Smooth muscle cell (in vitro differentiated cells): ENCODE measurements at regions not wholly inside any gene's neighbourhood (a gene's known extent, or its start where the extent isn't known, plus 50 kb on each side); places are given as distances from the start of the nearest gene placed in this dataset.

ENCODE experiments used
- DNase-seq: peaks from one replicate; lab custom pipeline; 2025; ENCODE audit not compliant: unreplicated experiment; lab: John Stamatoyannopoulos, UW
- H2AFZ ChIP-seq: fragments of 200-600 bp; sonication (generic); 2 replicates; pipeline ENCODE4 v1.6.0; 2016; ENCODE audit warnings: antibody characterized with exemption, low read depth, mild to moderate bottlenecking
- H3F3A ChIP-seq: fragments of 200-600 bp; sonication (generic); 2 replicates; pipeline ENCODE4 v1.6.0; 2017; ENCODE audit warnings: antibody characterized with exemption, low read depth
- H3K27ac ChIP-seq: fragments of 200-600 bp; sonication (generic); 2 replicates; pipeline ENCODE4 v1.5.1; 2016; ENCODE audit warnings: low read depth, mild to moderate bottlenecking
- H3K27me3 ChIP-seq: fragments of 200-600 bp; sonication (generic); 2 replicates; pipeline ENCODE4 v1.6.1; 2016; ENCODE audit warnings: low read depth, mild to moderate bottlenecking
- H3K36me3 ChIP-seq: fragments of 200-600 bp; sonication (generic); 2 replicates; pipeline ENCODE4 v1.5.1; 2016; ENCODE audit warnings: low read depth
- H3K4me1 ChIP-seq: fragments of 200-600 bp; sonication (generic); 2 replicates; pipeline ENCODE4 v1.5.1; 2016; ENCODE audit warnings: low read depth
- H3K4me2 ChIP-seq: fragments of 200-600 bp; sonication (generic); 2 replicates; pipeline ENCODE4 v1.6.0; 2016; ENCODE audit warnings: mild to moderate bottlenecking
- H3K4me3 ChIP-seq: fragments of 200-600 bp; sonication (generic); 2 replicates; pipeline ENCODE4 v1.5.1; 2016; ENCODE audit warnings: mild to moderate bottlenecking
- H3K79me2 ChIP-seq: fragments of 200-600 bp; sonication (generic); 2 replicates; pipeline ENCODE4 v1.6.0; 2016; ENCODE audit warnings: low read depth, mild to moderate bottlenecking
- H3K9ac ChIP-seq: fragments of 200-600 bp; sonication (generic); 2 replicates; pipeline ENCODE4 v1.6.0; 2016; ENCODE audit warnings: low read depth
- H3K9me3 ChIP-seq: fragments of 200-600 bp; sonication (generic); replicated peaks from 2 replicates; pipeline ENCODE4 v1.5.1; 2016; ENCODE audit warnings: low read depth
- H4K20me1 ChIP-seq: fragments of 200-600 bp; sonication (generic); 2 replicates; pipeline ENCODE4 v1.6.0; 2016; ENCODE audit warnings: low read depth
- WGBS: methylation state at CpG from one replicate; pipeline ENCODE4 v1.1.7; 2016; ENCODE audit warnings: low lambda C conversion rate; 5-methylcytosine and 5-hydroxymethylcytosine counted together
- TF ChIP-seq, protein P1 (sequence below): fragments of 200-600 bp; sonication (generic); IDR thresholded peaks from 2 replicates; pipeline ENCODE4 v1.5.1; 2017; ENCODE audit warnings: borderline replicate concordance, mild to moderate bottlenecking, antibody characterized with exemption; ENCODE audit not compliant: insufficient read depth, poor library complexity, severe bottlenecking

DNA sequence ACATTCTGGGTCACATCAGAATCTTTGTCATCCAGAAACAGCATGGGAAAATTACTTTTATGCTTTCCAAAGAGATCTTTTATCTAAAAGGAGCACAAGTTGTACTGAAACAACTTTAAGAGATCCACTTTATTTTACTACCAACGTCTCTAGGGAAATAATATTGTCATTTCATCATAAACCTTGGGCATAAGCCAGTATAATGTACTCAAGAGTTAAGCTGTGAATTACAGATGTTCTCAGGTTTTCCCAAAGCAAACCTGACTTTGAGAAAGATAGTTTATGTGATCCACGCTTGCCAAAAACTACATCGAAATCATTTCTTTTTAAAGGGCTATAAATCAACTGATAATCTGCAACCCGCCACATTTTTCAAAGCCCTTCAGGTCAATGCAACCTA, 124.1 kb upstream of the CRBN start:
- Histone ChIP-seq H3K36me3 (no peaks in the 10 kb centered on the region), H3K4me1 (no peaks in the 10 kb centered on the region), H3K4me2 (peak overlapping the region; percentile 7), H3K4me3 (no peak overlapping the region), H3K9me3 (no peaks in the 10 kb centered on the region), H3K79me2 (no peaks in the 10 kb centered on the region), H2AFZ (no peak overlapping the region), H3K27ac (no peak overlapping the region), H3K9ac (no peak overlapping the region), H3F3A (peaks cover 9% of the 10 kb centered on the region), H4K20me1 (no peaks in the 10 kb centered on the region), H3K27me3 (no peaks in the 10 kb centered on the region)
- no peak for DNase-seq
- WGBS = 75% methylated on average over 4 of the region's 4 CpGs
- TF ChIP-seq, protein P1, sequence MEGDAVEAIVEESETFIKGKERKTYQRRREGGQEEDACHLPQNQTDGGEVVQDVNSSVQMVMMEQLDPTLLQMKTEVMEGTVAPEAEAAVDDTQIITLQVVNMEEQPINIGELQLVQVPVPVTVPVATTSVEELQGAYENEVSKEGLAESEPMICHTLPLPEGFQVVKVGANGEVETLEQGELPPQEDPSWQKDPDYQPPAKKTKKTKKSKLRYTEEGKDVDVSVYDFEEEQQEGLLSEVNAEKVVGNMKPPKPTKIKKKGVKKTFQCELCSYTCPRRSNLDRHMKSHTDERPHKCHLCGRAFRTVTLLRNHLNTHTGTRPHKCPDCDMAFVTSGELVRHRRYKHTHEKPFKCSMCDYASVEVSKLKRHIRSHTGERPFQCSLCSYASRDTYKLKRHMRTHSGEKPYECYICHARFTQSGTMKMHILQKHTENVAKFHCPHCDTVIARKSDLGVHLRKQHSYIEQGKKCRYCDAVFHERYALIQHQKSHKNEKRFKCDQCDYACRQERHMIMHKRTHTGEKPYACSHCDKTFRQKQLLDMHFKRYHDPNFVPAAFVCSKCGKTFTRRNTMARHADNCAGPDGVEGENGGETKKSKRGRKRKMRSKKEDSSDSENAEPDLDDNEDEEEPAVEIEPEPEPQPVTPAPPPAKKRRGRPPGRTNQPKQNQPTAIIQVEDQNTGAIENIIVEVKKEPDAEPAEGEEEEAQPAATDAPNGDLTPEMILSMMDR = no peak

GRCh38 chr3:3302964-3303363, 123.5 kb upstream of the CRBN start:
- 31% methylated on average over 3 of the region's 3 CpGs for WGBS
- no peaks in the 10 kb centered on the region for H4K20me1 ChIP-seq
- peak overlapping the region; percentile 7 for H3K4me2 ChIP-seq

DNA sequence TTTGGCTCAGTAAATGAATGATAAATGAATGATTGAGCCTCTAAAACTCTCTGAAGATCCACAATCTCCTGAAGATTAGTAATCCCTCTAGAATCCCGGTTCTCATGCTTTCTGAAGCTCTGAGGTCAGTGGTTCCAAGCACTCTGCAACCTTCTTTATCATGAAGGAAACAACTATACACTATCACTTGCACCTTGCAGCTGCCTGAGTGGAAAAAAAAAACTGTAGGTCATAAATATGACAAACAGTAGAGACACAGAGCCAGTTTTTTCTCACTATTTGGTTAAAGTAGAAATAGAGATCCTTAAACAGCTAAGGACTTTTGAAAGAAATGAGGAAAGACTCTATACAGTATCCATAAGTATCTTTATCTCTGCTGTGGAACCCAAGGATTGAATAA, 122.0 kb upstream of the CRBN start:
- no peaks in the 10 kb centered on the region for H3K4me1 ChIP-seq
- no peaks in the 10 kb centered on the region for H3K27me3 ChIP-seq
- peaks cover 9% of the 10 kb centered on the region for H3F3A ChIP-seq
- no peak overlapping the region for H3K4me3 ChIP-seq
- no peaks in the 10 kb centered on the region for H3K36me3 ChIP-seq
- H4K20me1 ChIP-seq = no peaks in the 10 kb centered on the region
- TF ChIP-seq, protein P1 = no peak
- no peaks in the 10 kb centered on the region for H3K9me3 ChIP-seq
- H3K4me2 ChIP-seq = no peak overlapping the region
- DNase-seq = no peak
- H3K79me2 ChIP-seq = no peaks in the 10 kb centered on the region
- 56% methylated on average over 1 of the region's 1 CpG for WGBS
- no peak overlapping the region for H3K27ac ChIP-seq
- no peak overlapping the region for H2AFZ ChIP-seq
- no peak overlapping the region for H3K9ac ChIP-seq

More at GRCh38 chr3:3302964-3303363, 123.5 kb upstream of the CRBN start:
- Histone ChIP-seq H3K36me3 (no peaks in the 10 kb centered on the region), H3K27me3 (no peaks in the 10 kb centered on the region), H3K79me2 (no peaks in the 10 kb centered on the region), H3K4me3 (no peak overlapping the region), H3K9me3 (no peaks in the 10 kb centered on the region), H3K4me1 (no peaks in the 10 kb centered on the region), H3K27ac (no peak overlapping the region), H3K9ac (no peak overlapping the region), H3F3A (peaks cover 9% of the 10 kb centered on the region), H2AFZ (no peak overlapping the region)
- TF ChIP-seq, protein P1 = no peak
- DNase-seq = no peak

DNA sequence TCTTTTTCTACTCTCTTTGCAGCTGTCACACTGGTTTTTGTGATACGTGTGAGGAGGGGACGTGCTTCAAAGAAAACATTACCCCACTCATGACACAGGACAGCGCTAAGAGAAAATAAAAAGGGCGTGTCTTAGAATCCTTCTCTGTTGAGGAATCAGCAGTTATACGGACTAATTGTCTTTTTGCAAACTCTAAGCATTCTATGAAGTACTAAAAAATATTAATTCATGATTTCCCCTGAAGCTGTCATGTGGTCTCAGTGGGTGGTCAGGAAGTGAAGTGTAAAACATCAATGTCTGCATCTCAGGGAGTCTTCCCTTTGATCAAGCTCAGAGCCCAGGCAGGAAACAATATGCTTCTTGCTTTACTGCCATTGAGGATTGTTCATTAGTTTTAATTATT, 117.5 kb upstream of the CRBN start:
- Histone ChIP-seq H4K20me1 (no peaks in the 10 kb centered on the region), H3K79me2 (no peaks in the 10 kb centered on the region), H3K4me1 (no peaks in the 10 kb centered on the region), H3F3A (peaks cover 9% of the 10 kb centered on the region), H3K27me3 (no peaks in the 10 kb centered on the region), H3K9ac (no peak overlapping the region), H3K9me3 (peaks cover 17% of the 10 kb centered on the region), H3K27ac (no peak overlapping the region), H2AFZ (no peak overlapping the region), H3K4me3 (no peak overlapping the region), H3K36me3 (no peaks in the 10 kb centered on the region), H3K4me2 (no peak overlapping the region)
- no peak for DNase-seq
- 89% methylated on average over 5 of the region's 5 CpGs for WGBS
- TF ChIP-seq, protein P1 = no peak
